GM19397 (cell line): ENCODE measurements at regions not wholly inside any gene's neighbourhood (a gene's known extent, or its start where the extent isn't known, plus 50 kb on each side); places are given as distances from the start of the nearest gene placed in this dataset.

ENCODE experiments used
- ATAC-seq: cut with Tn5 transposase; IDR thresholded peaks from one replicate; pipeline ENCODE4 v1.9.1; 2021; ENCODE audit warnings: mild to moderate bottlenecking, moderate library complexity; ENCODE audit not compliant: unreplicated experiment

- no peak for ATAC-seq
Observed at GRCh38 chr6:170232186-170233002, 58.5 kb downstream of the DLL1 start.

GRCh38 chr6:170231293-170232185, 59.3 kb downstream of the DLL1 start:
- no peak for ATAC-seq

- ATAC-seq = no peak
Observed at GRCh38 chr6:170230520-170231292, 60.2 kb downstream of the DLL1 start.

- ATAC-seq = no peak
Observed at GRCh38 chr6:170229851-170230519, 60.9 kb downstream of the DLL1 start.

DNA sequence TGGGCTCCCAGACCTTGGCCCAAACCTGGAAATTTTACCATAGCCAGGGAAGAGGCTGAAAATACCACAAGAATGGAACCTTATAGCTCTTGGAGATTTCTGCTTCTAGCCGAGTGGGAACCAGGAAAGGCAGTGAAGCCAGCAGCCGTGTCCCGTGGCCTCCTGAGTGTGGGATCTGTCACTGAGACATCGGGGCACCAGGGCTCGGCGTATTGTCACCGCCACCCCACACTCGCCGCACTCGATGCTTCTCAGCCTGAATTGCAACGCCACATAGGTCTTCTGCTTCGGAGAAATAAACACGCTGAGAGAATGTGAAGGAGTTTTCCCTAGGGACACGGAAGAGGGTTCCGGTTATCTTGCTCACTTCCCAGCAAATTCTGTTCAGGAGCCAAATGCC, 61.5 kb downstream of the DLL1 start:
- ATAC-seq = no peak

DNA sequence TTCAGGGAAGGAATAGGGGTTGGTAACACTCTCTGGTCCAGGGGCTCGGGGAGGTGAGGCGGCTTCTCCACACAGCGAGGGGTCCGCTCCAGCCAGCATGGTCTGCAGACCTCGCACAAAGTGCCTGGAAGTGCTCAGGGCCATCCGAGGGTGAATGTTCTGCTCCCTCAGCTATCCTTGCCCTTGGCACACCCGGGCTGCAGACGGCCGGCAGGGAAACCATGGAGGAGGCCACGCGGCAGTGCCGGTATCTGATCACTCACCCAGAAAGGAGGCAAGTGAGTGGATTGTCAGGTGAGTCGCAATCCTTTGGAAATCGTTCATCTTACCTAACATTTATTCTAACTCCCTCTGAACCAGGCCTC, 62.0 kb downstream of the DLL1 start:
- no peak for ATAC-seq

DNA sequence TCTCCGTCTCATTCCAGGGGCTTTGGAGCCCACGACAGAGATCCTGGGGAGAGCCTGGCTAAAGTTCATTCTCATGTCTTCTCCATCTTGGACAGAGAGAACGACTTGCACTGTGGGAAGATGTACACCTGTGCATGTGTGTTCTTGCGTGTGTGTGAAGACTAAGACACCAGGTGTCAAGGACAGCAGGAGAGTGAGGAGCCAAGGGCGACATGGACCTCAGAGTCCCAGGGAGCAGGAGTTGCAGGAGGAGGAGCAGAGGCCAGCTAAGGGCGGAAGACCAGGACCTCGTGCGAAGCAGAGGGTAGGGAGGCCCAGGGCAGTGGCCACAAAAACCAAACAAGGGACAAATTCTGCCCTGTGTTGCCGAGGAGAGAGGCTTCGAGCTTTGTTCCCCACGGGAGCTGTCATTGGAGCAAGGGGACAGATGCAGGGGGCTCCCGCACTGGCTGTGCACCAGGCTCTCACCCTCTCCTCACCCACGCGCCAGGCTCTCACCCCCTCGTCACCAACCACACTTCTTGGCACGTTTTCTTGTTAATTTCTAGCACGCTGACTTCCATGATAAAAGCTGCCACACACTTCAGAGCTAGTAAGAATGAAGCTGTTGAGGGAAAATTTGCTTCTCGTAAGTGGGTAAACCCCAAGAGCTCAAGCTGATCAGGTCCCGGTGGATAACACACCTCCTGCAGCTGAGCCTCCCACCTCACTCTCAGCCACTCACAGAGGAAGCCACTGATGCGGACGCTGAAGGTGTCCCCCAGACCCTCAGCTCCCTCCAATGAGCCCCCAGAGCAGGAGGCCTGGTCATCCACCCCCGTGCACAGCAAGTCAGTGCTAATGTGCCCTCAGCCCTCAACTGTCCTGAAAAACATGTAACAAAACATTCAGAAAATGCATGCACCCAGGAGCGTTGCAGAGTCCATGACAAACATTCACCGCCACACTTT, 62.6 kb downstream of the DLL1 start:
- no peak for ATAC-seq

DNA sequence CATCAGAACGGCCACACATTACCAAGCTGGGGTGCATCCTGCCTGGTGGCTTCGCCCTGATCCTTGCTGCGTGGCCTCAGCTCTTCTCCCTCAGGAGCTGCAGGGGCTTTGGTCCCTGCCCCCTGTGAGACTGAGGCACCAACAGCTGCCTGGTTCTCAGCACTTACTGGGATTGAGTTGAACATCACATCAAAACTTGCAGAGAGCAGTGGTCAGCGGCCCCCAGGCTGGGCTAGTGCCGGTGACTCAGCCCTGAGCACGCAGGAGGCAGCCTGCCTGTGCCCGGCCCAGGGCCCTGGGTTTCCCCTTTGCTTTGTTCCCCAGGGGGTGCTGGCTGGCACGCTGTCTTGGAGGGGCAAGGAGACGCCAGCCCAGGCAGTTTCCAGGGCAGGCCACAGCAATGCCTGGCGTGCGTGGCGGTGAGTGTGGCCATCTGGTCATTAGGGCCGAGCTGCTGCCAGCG, 63.3 kb downstream of the DLL1 start:
- ATAC-seq = no peak

DNA sequence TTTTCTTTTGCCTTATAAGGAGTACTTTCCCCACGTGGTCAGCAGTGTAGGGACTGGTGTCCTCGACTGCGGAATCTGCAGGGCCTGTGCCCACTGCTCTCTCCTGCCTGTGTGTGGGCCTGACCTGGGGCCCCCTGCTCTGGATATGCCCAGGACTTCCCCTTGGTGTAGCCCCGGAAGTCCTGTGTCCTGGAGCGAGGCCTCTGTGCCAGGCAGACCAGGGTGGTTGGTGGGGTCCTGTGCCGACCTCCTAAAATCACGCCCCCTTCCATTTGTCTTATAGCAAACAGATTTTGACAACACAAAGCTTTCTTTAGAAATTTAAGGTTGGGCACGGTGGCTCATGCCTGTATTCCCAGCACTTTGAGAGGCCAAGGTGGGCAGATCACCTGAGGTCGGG, 64.2 kb downstream of the DLL1 start:
- ATAC-seq = no peak

GRCh38 chr6:170225852-170226417, 64.9 kb downstream of the DLL1 start:
- ATAC-seq = no peak

GRCh38 chr6:170224694-170225660, 65.9 kb downstream of the DLL1 start:
- ATAC-seq = no peak

- no peak for ATAC-seq
Observed at GRCh38 chr6:170223718-170224693, 66.9 kb downstream of the DLL1 start.

DNA sequence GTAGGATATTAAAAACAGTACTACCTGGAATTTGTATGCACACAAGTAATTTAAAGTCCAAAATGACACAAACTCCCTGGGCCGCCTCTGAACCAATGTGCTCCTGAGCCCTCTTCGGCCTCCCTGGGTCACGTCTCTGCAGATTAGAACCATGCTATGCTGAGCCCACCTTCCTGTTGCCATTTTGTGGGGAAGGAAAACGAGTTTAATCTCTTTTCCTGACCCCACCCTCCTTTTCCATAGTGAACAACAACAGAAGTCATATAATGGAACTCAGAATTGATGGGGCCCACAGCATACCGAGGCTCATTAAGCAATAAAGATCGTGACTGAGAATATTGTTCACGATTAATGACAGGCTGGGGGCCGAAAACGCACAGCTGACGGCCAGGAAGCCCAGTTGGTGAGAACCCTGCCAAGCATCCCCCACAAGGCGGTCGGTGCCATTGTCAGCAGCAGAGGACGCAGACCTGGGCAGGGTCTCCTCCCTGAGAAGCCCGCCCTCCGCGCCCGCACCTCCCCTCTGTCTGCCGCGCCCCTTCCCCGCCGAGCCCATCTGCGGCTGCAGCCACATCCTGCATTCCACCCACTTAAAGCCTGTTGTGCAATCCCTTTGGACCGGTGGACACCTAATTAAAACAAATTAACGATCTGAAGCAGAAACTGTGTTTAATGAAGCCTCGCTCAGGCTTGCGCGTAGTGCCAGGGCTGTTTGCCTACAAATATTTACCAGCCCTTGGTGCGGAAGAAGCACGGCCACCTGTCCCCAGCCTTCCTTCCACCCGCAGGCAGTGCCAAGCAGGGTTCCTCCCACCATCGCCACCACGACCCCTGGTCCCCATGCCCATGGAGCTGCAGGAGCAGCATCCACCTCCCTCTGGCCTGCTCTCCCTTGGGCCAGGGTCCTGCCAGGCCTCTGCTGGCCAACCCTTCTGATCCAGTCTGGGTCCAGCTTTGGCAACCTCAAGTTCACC, 68.1 kb downstream of the DLL1 start:
- ATAC-seq = no peak

DNA sequence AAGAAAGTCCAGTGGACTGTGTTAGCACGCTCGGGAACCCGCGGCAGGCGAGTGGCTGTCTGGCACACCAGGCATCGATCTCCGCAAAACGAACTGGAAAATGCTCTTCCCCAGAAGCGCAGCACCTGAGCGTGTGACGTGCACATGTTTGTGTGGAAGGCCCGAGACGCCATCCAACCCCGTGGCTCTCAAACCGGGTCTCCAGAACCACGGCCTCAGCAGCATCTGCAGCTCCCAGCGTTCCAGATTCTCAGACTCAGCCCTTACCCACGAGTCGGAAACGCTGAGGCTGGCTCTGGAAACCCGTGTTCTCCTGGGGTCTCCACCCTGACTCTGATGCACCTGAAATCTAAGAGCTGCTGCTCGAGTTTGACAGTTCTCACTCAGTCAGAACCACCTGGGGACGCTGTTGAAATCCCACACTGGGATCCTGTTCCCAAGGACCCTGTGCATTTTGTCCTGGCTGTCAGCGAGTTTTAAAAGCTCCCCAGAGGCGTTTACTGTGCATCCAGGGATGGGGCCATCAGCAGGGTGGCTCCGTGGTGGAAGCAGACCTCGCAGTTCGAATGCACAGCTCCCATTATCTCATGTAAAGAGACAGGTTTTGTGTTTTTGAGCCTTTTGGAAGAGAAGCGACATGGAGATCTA, 69.0 kb downstream of the DLL1 start:
- ATAC-seq = no peak

- ATAC-seq = no peak
Observed at GRCh38 chr6:170221052-170221752, 69.7 kb downstream of the DLL1 start.
